ENCODE measurements at regions not wholly inside any gene's neighbourhood (a gene's known extent, or its start where the extent isn't known, plus 50 kb on each side); places are given as distances from the start of the nearest gene placed in this dataset.

DNA sequence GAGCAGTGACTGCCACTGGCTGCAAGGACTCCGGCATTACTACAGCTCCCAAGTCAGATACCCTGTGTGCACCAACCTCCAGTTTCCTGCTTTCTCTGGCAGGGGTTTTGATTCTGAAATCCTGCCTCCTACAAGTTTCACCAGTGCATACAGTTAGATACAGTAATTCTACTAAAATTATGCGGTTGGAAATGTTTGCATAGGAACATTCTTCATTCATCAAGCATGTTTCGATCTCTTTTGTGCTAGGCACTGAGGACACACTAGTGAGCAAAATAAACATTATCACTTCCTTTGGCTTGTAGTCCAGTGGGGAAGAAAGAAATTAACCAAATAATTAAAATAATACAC, 152.2 kb downstream of the TMEM167A start:
- Histone ChIP-seq H2BK15ac (ENCODE audit: low read length) (no peak overlapping the region), H3K56ac (replicated peaks; ENCODE audit: insufficient read length, low read depth, low read length) (no peak overlapping the region), H3K14ac (ENCODE audit: insufficient read length) (no peak overlapping the region), H4K91ac (replicated peaks; ENCODE audit: insufficient read length, low read length) (no peak overlapping the region), H4K5ac (ENCODE audit: insufficient read length, low read depth, low read length) (no peak overlapping the region), H3K4me1 (replicated peaks in 1 of 4; ENCODE audit: control insufficient read depth in 3 of 4, insufficient read depth in 4 of 4, low read length in 3 of 4) (no peaks in the 10 kb centered on the region), H2AK5ac (ENCODE audit: low read depth, low read length) (no peak overlapping the region), H3K23ac (ENCODE audit: insufficient read length) (no peak overlapping the region), H3K23me2 (ENCODE audit: low read depth, low read length) (no peaks in the 10 kb centered on the region), H3K79me2 (ENCODE audit: control insufficient read depth in 1 of 2, insufficient read depth in 2 of 2, low read length in 2 of 2) (no peaks in the 10 kb centered on the region), H3K27me3 (replicated peaks in 1 of 4; ENCODE audit: control insufficient read depth in 3 of 4, extremely low read depth in 1 of 4, insufficient read depth in 3 of 4, low read length in 3 of 4) (no peaks in the 10 kb centered on the region), H3K4ac (replicated peaks; ENCODE audit: insufficient read length, low read depth, low read length) (no peak overlapping the region), H3K18ac (ENCODE audit: extremely low read depth, low read length) (no peak overlapping the region), H4K8ac (ENCODE audit: extremely low read depth, insufficient read depth, low read length) (no peak overlapping the region), H2AFZ (ENCODE audit: low read length) (no peak overlapping the region), H3K27ac (ENCODE audit: low read depth, low read length) (no peak overlapping the region), H3K79me1 (ENCODE audit: low read depth, low read length) (no peaks in the 10 kb centered on the region), H2BK12ac (ENCODE audit: low read depth, low read length) (no peak overlapping the region), H3K4me2 (ENCODE audit: insufficient read depth in 1 of 2, low read depth in 2 of 2, low read length in 2 of 2) (no peak overlapping the region), H3K9ac (replicated peaks in 1 of 4; ENCODE audit: extremely low read depth in 1 of 4, low read depth in 3 of 4, low read length in 3 of 4) (no peak overlapping the region), H3K9me3 (ENCODE audit: insufficient read depth in 2 of 2, low read depth in 1 of 2, low read length in 1 of 2) (no peaks in the 10 kb centered on the region), H2BK5ac (ENCODE audit: low read depth, low read length) (no peak overlapping the region), H3K36me3 (ENCODE audit: control insufficient read depth in 2 of 4, insufficient read depth in 4 of 4, low read length in 3 of 4) (no peaks in the 10 kb centered on the region), H3K4me3 (ENCODE audit: extremely low read depth in 1 of 4, insufficient read depth in 2 of 4, low read depth in 3 of 4, low read length in 4 of 4) (no peak overlapping the region), H2BK120ac (replicated peaks; ENCODE audit: low read depth, low read length) (no peak overlapping the region), H4K20me1 (replicated peaks in 1 of 2; ENCODE audit: control insufficient read depth in 1 of 2, insufficient read depth in 2 of 2, low read length in 2 of 2) (no peaks in the 10 kb centered on the region), H2BK20ac (ENCODE audit: low read length) (no peak overlapping the region)
- ChIA-PET POLR2A (ENCODE audit: partially characterized antibody) (no interaction called here), CTCF (ENCODE audit: partially characterized antibody) (no interaction called here)
- FAIRE-seq: no peak
- no peak for DNase-seq (ENCODE audit: low read depth in 1 of 2, low spot score in 2 of 2)
- WGBS, 2 experiments (ENCODE audit: extremely low coverage in 1 of 2, insufficient coverage in 1 of 2, insufficient read length in 1 of 2, insufficient replicate concordance in 2 of 2, low coverage in 1 of 2, low lambda C conversion rate in 2 of 2, missing lambda C conversion rate in 1 of 2): 86% methylated on average over 3 of the region's 3 CpGs; no CpG with 5 or more reads in 1 of the 2 experiments
- TF ChIP-seq SAP30 (IDR thresholded peaks at IDR 0.05; ENCODE audit: insufficient read depth, insufficient replicate concordance, low read length) (no peak), CHD1 (IDR thresholded peaks at IDR 0.05; ENCODE audit: low read depth, low read length) (no peak), SP2 (IDR thresholded peaks at IDR 0.05; ENCODE audit: low read length) (no peak), TAF7 (optimal IDR thresholded peaks at IDR 0.05; ENCODE audit: borderline replicate concordance, low read depth, low read length) (no peak), PHF8 (conservative IDR thresholded peaks at IDR 0.05; ENCODE audit: low read depth, low read length) (no peak), YY1 (IDR thresholded peaks at IDR 0.05; ENCODE audit: low read depth, low read length) (no peak), KDM1A (IDR thresholded peaks at IDR 0.05; ENCODE audit: borderline replicate concordance, low read length) (no peak), TEAD4 (IDR thresholded peaks at IDR 0.05; ENCODE audit: low read depth, low read length) (no peak), TCF12 (IDR thresholded peaks at IDR 0.05; ENCODE audit: low read depth, low read length) (no peak), EGR1 (IDR thresholded peaks at IDR 0.05; ENCODE audit: borderline replicate concordance, low read depth, low read length) (no peak), SUZ12 (IDR thresholded peaks at IDR 0.05; ENCODE audit: low read length) (no peak), CBX5 (IDR thresholded peaks at IDR 0.05; ENCODE audit: low read depth, low read length) (no peak), CEBPB (IDR thresholded peaks at IDR 0.05; ENCODE audit: low read depth, low read length) (no peak), ASH2L (IDR thresholded peaks at IDR 0.05; ENCODE audit: low read length) (no peak), POU5F1 (IDR thresholded peaks at IDR 0.05; ENCODE audit: low read depth, low read length) (no peak)
- TF ChIP-seq, protein P1, sequence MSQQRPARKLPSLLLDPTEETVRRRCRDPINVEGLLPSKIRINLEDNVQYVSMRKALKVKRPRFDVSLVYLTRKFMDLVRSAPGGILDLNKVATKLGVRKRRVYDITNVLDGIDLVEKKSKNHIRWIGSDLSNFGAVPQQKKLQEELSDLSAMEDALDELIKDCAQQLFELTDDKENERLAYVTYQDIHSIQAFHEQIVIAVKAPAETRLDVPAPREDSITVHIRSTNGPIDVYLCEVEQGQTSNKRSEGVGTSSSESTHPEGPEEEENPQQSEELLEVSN (IDR thresholded peaks at IDR 0.05): no peak

Measured in H1 (cell line).